Retinal pigment epithelial cell (primary cell): ENCODE measurements at regions not wholly inside any gene's neighbourhood (a gene's known extent, or its start where the extent isn't known, plus 50 kb on each side); places are given as distances from the start of the nearest gene placed in this dataset.
"Not testable (repeated sequence)": the region's sequence is repeated elsewhere in the genome, so short reads cannot be mapped to it uniquely, and the experiment has no call there.

ENCODE experiments used
- DNase-seq: peaks from one replicate; pipeline ENCODE4 v3.0.0-alpha.2; 2010; ENCODE audit warnings: low read depth
- H3K4me3 ChIP-seq: 2 replicates; pipeline ENCODE4 v1.5.1; 2011; ENCODE audit warnings: mild to moderate bottlenecking, low read length, control low read depth, moderate library complexity
- TF ChIP-seq, protein P1 (sequence below): conservative IDR thresholded peaks from 2 replicates; pipeline ENCODE4 v1.5.1; 2011; ENCODE audit warnings: low read depth, low read length, control low read depth, inconsistent platforms

DNA sequence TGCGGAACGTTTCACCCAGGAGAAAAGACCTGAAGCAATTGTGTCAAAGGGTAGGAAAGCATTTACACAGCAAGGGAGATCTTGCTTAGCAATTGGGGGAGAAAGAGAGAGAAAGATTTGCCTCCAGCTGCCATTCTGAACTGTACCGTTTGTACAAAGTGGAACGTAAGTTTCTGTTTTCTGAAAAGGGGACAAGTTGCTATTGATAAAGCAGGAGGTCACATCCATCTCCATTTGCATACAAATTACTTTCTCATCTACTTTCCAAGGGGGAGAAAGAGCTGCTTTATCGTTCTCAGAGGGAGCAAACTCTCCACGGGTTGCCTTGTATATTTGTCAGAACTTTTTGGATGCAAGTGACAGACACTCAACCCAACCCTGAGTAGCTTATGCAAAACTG, 92.0 kb upstream of the CARD11 start:
- no peak for DNase-seq
- H3K4me3 ChIP-seq, result no peak overlapping the region
- TF ChIP-seq, protein P1, sequence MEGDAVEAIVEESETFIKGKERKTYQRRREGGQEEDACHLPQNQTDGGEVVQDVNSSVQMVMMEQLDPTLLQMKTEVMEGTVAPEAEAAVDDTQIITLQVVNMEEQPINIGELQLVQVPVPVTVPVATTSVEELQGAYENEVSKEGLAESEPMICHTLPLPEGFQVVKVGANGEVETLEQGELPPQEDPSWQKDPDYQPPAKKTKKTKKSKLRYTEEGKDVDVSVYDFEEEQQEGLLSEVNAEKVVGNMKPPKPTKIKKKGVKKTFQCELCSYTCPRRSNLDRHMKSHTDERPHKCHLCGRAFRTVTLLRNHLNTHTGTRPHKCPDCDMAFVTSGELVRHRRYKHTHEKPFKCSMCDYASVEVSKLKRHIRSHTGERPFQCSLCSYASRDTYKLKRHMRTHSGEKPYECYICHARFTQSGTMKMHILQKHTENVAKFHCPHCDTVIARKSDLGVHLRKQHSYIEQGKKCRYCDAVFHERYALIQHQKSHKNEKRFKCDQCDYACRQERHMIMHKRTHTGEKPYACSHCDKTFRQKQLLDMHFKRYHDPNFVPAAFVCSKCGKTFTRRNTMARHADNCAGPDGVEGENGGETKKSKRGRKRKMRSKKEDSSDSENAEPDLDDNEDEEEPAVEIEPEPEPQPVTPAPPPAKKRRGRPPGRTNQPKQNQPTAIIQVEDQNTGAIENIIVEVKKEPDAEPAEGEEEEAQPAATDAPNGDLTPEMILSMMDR, result no peak

DNA sequence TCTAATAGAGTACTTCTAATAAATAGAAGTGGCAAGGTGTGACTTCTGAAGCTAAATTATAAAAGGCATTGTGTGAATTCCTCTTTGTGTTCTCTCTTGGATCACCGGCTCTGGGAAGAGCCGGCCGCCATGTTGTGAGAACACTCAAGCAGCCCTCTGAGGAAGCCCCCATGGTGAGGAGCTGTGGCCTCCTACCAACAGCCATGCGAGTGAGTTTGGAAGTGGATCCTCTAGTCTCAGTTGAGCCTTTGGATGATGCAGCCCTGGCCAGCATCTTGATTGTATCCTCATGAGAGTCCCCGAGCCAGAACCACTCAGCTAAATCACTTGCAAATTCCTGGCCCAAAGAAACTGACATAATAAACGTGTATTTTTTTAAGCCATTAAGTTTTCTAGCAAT, 94.5 kb upstream of the CARD11 start:
- H3K4me3 ChIP-seq, result no peak overlapping the region
- DNase-seq, result no peak
- TF ChIP-seq, protein P1, result no peak

DNA sequence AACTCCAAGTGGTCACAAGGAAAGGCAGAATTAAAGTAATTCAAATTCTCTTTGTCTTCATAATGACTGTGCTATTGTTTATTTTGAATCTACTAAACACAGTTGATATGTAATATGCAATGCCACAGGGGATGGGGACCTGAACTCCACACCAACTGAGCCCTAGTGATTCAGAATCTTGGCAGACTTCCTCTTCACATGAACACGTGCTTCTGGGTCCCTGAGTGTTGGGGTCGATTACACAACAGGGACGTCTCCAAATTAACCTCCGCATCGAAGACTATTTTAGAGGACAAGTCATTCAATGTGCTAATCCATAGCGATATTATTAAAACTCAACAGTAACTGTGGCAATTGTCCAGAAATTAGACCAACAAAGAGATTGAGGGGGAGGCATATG, 95.3 kb upstream of the CARD11 start:
- TF ChIP-seq, protein P1, result no peak
- H3K4me3 ChIP-seq, result no peak overlapping the region
- no peak for DNase-seq

DNA sequence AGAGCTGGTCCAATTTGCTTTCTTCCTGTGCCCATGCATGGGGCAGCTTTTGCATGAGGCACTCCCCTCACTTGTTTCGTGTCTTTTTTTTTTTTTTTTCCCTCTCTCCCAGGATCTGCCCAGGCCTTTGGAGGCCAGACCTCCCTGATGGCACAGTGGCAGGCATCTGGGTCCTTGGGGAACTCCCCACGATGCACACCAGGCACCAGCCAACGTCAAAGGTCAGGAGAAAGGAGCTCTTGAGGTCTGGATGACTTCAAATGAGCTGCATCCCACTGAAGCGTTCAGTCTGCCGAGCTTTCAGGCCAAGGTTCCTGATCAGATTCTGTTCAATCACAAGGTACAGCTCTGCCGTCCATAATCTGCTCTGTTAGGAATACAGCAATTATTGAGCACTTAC, 97.2 kb upstream of the CARD11 start:
- DNase-seq, result no peak
- TF ChIP-seq, protein P1, result no peak
- no peak overlapping the region for H3K4me3 ChIP-seq

DNA sequence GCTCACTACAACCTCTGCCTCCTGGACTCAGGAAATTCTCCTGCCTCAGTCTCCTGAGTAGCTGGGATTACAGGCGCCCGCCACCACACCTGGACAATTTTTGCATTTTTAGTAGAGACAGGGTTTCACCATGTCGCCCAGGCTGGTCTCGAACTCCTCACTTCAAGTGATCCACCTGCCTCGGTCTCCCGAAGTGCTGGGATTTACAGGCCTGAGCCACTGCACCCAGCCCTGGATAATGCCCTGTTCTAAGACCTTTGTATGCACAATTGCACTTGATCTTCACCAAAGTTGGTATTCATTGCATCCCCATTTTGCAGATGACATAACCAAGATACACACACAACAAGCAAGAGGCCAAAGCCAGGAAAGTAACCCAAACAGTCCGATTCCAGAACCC, 97.7 kb upstream of the CARD11 start:
- no peak overlapping the region for H3K4me3 ChIP-seq
- TF ChIP-seq, protein P1, result no peak
- no peak for DNase-seq

DNA sequence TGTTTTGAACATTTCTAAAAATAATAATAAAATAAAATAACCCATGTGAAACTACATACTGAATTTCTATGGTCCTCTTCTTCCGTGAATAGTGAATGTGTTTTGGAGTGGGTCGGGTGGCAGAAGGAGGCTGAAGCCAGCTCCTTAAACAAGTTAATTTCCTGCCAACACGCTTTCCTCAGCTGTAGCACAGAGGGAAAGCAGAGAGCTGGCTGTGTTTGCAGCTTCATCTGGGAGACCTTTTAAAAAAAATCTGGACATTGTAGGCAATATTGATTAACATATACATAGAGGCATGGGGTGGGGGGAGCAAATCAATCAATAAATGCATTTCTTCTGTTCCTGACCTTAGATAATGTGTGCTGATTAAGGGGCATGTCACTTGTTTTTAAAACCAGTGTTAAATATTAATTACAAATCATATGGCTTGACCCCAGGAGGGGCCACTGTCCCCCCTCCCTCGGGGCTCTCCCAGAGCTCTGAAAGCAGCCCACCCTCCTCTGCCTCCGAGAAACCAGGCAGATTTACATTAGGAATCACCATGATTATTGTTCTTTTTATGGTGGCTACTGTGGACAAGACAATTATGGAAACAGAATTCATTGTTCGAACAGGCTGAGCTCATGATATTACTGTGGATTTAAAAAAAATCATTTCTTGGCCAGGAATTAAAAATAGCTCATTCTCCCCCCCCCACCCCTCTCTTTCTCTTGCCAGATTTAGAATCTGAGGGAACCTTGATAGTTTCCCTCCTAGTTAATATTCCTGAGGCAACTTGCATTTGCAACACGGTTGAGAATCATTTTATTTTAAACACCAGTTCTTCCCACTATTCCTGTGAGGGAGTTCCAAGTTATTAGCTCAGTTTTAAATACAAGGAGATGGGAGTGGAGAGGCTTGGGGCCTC, 100.5 kb upstream of the CARD11 start:
- DNase-seq, result no peak
- H3K4me3 ChIP-seq, result no peak overlapping the region
- TF ChIP-seq, protein P1, result no peak

DNA sequence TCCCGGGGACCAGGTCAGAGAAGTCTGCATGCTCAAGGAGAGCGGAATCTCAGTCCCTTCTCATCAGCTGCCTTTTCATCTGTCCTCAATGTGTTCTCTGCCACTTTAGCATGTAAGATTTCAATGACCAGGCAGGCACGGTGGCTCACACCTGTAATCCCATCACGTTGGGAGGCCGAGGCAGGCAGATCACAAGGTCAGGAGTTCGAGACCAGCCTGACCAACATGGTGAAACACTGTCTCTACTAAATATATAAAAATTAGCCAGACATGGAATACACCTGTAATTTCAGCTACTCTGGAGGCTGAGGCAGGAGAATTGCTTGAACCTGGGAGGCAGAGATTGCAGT, 101.1 kb upstream of the CARD11 start:
- not testable (repeated sequence) for DNase-seq, H3K4me3 ChIP-seq
